GM19455 (cell line): ENCODE measurements at regions not wholly inside any gene's neighbourhood (a gene's known extent, or its start where the extent isn't known, plus 50 kb on each side); places are given as distances from the start of the nearest gene placed in this dataset.

ENCODE experiments used
- ATAC-seq: cut with Tn5 transposase; IDR thresholded peaks from one replicate; pipeline ENCODE4 v1.9.1; 2021; ENCODE audit not compliant: unreplicated experiment

DNA sequence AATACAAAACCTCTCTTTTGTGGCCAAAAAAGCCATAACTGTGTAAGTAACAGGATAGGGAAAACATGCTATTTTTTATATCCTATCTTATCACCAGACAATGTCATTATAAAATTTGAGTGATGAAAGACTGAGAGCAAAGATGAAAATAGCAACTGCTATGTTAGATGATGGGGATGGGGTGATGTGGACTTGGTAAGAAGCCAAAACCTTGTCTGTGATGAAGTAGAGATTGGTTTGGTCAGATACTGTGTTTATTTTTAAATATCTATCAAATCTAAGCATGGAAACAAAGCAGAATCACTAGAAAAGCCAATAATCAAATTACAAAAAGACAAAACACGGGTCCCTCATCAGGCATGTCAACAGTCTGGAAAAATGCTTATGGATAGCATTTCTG, 631.1 kb upstream of the NR5A2 start:
- no peak for ATAC-seq

DNA sequence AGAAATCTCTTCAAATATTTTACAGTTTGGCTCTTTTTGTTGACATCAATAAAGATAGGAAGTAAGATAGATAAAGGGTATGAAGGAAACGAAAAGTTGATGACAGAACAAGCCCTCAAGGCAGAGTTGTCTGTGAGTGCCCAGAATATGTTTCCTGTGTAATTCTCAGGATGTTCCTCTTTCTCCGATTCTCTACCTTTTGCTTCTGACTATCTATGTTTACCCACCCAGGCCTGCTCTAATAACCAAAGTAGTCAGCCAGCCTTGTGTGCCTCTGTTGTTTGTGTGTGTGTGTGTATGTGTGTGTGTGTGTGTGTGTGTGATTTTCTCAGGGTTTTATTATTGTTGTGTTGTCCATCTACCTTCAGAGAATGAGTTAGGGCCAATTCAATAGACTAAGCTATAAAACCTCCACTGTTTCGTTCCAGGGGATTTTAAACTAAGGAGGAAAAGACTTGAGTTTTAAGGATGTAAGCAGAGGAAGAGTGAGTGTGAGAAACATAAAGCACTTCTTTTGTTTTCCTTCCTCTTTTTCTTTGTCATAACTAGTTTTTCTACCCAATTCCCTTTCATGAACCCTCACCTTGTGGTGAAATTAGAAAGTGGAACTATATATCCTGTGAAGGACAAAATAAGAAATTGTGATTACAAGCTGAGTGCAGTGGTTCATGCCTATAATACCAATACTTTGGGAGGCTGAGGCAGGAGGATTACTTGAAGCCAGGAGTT, 627.4 kb upstream of the NR5A2 start:
- ATAC-seq, result peak; percentile 64

DNA sequence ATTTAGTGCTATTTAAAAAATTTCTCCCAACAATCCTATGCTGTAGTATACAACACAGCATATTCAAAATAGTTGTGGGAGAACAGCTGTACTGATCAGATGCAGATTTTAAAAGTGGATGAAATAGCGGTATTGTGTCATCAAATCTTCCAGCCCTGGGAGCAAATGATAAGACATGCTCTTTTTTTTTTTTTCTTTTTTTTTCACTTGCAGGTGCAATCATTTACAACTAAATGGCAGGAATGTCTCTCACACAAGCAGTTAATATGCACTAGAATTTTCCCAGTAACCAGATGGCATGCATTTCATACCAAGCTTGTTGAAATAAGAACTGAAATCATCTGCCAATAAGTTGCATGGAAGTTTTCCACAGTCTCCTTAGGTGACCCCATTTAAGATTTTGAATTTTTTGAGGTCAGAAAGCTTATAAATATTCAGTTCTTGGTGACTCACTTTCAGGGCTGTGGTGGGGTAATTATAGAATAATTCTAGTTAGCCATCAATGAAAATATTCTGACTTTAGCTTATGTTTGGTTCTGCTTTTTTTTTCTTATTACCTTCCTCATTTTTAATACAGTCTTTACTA, 623.9 kb upstream of the NR5A2 start:
- ATAC-seq, result no peak

DNA sequence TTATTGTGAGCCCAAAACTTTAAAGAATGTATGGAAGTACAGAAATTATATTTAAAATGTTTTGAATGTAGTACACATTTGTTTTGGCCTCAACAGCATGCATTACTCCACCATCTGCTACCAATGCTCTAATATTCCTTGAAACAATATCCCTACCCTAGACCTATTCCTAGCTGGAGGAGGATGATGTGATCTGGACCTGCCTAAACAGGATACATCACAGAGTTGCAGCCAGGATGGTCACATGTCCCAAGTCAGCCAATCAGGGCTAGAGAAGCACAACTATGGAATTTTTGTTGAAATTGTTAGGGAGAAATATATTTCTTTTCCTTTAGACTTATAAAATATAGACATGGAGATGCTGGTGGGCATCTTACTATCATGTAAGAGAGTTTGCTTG, 623.3 kb upstream of the NR5A2 start:
- no peak for ATAC-seq

DNA sequence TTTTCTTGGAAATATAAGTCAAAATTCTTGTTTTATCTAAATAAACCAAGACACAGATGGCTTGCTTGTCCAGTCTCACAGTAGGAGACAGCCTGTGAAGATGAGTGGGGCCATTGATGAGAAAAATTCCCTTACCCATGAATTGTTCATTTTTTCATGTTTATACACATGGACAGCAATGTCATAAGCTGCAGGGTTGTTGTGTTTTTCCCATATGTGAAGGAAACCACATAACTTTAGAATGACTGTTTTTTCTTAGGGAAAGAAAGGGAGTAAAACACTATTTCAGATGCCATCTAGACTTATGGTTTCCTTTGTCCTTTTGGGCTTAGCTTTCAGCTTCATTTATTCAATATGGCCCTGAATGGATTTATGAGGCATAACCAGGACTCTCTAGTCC, 622.5 kb upstream of the NR5A2 start:
- ATAC-seq, result no peak

DNA sequence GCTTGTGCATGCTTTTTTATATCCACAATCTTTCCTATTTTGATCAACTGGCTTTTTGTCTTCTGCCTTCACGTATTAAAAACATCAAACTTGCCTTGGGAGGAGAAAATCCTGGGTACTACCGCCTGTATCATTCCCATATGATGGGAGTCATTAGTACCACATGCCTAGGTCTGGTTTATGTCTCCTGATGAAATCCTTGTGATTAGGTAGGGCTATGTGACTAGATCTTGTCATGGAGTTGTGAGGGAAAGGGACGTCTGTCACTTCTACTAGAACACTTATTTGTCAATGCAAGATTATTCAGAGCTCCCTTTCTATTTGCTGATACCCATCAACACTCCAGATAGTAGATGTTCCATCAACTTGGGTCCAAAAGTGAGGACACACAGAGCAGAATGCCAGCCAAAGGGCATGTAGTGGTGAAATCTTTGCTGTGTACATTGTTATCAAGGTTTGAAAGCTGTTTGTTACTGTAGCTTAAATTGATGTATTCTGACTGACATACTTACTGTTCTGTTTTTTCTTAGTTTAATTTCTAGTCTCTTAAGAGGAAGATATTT, 621.8 kb upstream of the NR5A2 start:
- no peak for ATAC-seq

DNA sequence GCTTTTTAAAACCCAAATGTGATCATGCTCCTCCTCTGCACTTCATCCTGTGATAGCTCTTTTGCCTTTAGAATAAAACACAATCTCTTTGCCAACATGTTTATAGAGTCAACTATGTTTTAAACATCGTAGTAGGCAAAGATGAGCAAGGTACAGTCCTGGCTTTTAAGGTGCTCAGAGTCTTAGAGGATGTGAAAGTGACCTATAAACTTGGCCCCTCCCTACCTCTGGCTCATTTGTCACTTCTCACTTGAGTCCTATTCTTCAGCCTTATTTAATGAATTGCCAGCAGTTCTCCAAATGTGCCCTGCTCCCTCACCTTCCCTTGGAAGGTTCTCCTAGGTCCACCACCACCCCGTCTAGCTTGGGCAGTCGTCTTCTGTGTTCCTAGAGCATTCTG, 617.0 kb upstream of the NR5A2 start:
- ATAC-seq, result no peak

DNA sequence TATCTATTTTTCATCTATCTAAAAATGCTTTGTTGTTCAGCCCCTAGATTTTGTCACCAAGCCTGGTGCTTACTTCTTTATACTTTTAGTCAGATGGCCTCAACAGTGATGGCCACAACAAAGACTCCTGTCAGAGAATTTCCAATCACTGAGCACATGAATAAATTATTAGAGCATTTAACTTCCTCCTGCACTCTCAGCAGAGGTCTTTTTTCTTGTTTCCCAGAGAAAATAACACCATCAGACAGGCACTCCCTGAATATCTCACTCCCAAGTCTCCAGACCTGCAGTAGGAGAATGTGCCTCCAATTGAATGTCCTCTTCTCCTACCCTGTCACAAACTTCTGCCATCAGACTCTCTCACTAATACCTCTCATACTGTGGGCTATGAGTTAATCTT, 616.0 kb upstream of the NR5A2 start:
- ATAC-seq, result no peak

DNA sequence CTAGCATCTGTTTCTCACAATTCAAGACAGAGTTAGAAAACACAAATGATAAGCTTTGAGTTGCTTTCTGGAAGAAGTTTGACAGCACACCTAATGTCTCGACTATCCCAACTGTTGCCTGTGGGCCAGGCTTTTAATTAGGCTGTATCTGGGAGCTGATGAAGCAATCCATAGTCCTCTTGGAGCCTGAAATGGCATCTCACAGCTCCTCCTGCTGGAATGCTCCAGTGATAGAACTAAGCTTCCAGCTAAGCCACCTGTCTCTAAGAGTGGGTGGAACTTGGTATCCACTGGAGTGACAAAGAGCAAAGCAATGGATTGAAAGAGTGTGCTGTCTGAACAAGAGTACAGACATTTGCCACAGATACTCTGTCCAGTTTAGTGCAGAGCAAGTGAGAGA, 605.3 kb upstream of the NR5A2 start:
- ATAC-seq, result no peak

DNA sequence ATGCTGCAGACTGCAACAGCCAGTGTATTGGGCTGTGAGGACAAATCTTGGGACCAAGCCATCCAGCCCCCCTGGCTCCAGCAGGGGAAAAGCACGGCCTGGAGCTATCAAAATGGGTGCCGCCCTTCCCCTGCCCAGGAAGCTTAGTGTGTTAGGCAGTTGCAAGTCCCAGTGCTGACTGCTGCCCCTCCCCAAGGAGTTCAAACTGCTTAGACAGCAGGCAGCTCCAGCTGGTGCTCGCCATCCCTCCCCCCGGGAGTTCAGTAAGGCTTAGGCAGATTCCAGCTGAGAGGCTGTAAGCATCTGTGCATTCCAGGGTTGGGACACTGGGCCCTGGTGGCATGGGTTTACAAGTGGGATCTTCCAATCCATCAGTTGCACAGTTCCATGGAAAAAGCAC, 579.6 kb upstream of the NR5A2 start:
- ATAC-seq, result no peak

DNA sequence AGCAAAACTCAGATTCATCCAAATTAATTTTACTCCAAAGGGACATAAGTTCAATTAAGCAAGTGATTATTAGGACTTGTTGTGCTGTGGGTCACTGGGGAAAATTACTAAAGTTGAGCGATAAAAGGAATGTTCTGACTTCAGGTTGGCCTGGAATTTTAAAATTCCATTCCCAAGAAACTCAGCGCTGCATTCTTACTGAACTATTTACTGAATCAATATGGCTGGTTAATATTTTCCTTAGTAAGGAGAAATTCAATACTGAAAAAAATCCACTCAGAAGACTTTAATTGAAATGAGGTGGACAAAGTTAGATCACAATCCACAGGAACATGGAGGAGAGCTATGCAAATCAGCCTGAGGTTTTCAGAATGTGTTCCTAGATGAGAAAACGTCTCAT, 578.9 kb upstream of the NR5A2 start:
- no peak for ATAC-seq

DNA sequence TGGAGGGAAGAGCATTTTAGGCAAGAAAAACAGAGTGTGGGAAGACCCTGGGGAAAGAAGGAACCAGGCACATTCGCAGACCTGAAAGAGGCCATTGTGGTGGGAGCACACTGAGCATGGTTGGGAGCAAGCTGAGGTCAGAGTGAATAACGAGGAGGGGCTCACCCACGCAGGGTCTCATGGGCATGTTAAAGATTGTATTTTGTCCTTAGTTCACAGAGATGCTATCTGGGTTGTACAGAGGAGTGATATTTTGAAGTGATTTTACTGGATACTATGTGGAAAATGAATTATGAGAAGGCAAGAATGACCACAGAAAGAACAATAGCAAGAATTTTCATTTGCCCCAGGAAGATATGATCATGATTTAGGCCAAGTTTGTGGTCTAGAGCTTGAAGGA, 578.3 kb upstream of the NR5A2 start:
- ATAC-seq, result no peak

DNA sequence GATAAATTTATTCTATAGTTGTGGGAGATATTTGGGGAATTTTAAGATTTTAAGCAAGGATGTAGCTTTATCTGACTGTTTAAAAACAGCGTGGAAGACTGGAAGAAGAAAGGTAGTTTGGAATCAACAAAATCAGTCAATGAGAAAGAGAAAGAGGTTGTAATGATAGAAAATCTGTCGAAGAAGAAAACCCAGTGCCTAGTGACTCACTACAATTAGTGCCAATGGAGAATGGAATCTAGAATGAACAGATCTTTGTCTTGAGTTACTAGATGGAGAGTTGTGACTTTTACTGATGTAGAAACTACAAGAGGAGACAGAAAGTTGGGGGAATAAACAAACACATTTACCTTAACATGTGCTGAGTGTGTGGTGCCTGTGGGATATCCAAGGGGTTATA, 577.8 kb upstream of the NR5A2 start:
- no peak for ATAC-seq

DNA sequence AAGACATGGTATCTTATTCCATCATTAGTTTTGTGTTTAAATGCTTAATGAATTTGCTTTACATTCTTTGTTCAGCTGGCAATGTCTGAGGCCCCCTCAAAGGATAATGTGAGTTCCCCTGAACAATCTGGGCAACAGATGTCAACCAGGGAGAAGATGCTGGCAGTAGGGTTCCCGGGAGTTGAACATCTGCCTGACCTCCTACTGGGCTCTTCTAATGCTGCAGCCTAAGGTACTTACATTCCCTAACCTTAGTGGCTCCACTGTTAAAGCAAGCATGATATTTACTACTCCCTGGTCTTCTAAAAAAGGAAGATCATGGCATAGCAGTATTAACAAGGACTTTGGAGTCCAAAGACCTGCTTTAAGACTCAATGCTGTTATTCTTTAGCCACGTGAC, 574.9 kb upstream of the NR5A2 start:
- no peak for ATAC-seq

DNA sequence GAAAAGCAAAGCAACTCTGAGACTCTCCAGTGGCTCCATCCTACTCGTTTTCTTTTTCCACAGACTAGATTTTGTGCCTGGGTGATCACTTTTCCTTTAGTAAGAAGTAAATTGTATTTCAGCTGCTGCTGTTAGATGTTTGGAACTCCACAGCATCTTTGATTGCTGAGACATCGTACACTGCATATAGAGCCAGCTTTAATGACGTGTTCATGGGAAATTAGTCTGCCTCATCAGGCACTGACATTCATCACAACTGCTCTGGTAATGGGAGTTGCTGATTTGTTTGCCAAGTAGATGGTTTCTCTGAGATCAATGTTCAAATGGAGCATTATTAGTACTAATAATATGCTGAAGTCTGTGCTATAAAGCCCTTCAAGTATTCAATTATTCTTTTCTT, 573.8 kb upstream of the NR5A2 start:
- ATAC-seq, result no peak

DNA sequence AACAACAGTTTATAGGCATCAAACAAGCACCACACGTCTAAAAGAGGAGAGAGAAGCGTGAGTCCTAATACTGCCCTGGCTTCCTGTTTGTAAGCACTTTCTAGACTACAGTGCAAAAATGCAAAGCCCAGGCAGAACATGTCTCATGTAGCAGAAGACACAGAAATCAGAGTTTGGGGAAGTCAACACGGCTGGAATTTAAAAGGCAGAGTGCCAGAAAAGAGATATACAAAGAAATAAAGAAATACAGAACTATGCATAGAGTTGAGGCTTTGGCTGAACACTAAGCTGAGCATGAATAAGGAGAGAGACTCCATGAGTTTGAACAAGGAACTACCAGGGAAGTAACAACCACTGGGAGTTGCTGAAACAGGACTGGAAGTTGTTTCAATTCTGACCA, 566.6 kb upstream of the NR5A2 start:
- no peak for ATAC-seq

DNA sequence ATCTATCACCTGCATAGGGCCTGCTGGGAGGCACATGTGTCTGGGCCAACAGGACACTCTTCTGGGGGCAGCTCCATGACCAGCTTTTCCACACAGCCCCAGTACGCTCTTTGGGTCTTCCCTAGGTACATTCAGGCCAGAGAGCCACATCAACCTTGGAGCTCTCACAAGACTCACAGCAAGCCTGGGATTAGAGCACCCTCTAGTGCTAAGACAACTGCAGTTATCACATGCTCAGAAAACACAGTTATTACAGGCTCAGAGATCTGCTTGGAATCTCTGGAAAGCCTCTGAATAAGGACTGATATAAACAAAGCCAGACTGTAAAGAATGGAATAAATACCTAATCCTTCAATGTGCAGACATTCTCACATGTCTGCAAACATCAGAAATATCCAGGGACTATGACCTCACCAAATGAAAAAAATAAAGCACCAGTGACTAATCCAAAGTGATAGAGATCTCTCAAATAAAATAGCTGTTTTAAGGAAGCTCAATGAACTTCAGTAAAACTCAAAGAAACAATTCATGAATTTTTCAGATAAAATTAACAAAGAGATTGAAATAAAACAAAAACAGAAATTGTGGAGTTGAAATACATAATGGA, 563.9 kb upstream of the NR5A2 start:
- no peak for ATAC-seq

DNA sequence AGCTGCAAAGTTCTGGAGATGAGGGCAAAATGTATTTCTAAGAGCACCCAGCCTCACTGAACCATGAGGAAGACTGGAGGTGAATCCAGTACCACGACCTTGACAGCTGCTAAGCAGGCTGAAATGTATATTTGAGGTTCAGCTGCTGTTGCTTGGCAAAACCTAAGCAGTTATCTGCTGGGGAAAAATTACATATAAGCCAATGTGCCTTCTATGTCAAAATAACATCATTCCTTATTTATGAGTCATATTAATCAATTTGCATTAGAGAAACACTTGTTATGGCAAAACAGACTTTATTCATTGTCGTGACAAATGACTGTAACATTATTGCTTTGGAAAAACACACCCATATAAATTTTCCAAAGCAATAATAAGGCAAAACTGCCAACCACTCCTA, 560.5 kb upstream of the NR5A2 start:
- no peak for ATAC-seq

DNA sequence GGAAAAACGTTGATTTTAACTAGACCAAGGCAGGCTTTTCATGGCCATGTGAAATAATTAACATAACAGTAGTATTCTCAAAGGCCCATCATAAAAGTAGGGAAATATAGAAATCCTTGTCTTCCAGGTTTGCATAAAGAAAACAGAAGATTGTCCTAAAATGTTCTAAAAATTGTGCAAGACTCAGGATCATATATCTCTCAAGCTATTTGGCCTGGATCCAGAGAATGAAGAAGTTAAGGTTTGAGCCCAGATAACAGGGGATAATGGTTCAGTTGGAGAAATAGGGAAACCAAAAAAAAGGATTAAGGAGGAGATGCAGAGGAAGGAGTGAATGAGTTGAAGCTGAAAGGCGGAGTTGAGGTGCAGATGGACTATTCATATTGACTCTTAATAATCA, 555.5 kb upstream of the NR5A2 start:
- ATAC-seq, result no peak

DNA sequence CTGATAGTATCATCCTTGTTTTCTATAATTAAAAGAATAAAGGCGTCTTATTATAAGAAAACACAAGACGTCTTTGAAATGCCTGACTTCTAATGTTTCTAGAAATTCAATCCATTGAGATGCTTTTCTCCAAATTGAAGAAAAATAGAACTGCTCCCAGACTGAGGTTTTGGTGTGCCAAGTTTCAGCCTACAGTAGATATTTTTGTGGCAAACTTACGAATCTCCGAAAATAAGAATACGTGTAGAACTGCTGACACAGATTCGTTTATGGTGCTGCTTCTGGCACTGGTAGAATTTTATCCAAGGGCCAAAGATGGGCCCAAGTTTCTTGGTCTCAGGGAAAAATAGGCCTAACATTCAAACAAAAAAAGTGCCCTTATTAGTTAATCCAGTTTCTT, 554.5 kb upstream of the NR5A2 start:
- ATAC-seq, result no peak

DNA sequence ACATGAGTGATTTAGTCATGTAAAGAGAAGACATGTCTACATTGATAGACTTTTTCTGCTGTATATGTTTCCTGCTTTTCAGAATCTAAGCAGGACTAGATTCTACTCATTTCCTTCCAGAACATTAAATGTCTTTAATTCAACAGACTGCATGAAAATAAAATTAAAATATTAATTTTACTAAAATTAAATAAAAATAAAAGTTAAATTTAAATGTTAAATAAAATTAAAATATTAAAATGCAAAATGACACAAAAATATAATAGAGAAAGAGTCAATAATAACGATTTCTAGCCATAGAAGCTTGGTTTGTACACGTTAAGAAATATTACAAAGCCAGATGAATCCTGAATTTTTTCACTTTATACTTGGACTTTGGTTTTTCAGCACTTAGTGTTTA, 552.8 kb upstream of the NR5A2 start:
- ATAC-seq, result no peak

DNA sequence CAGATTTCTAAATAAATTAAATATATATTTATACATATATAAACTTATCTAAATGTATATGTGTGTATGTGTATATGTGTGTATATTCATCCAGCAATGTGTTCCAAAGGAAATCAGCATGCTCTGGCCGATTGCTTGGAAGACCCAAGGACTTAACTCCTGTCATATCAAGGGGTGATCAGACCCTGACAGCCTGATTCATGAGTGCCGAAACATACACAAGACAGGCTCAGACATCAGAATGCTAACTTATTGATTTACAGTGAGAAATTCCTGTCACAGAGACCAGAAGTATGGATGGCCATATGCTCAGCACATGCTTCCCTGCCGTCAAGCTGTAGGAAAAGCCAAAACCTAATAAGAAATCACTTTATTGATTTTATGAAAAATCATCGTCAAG, 545.1 kb upstream of the NR5A2 start:
- ATAC-seq, result no peak

DNA sequence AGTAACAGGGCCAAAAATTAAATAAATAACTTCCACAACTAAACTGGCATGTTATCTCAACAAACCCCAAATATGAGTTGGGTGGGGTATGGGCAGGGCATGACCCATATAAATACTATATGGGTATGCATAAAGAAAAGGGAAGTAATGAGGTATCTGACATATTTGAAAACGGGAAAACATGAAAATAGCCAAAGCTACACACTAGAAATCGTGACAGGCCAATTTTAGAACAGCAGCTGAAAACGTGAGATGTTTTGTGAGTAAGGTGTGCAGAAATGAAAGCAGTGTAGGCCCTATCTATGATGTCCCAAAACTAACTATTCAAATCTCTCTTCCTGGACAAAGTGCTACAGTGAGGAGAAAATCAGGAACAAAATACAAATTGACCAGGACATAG, 537.9 kb upstream of the NR5A2 start:
- no peak for ATAC-seq
